CD4-positive, alpha-beta T cell treated with Interleukin-15 for 1 hour (primary cell): ENCODE measurements at regions not wholly inside any gene's neighbourhood (a gene's known extent, or its start where the extent isn't known, plus 50 kb on each side); places are given as distances from the start of the nearest gene placed in this dataset.
"Not testable (repeated sequence)": the region's sequence is repeated elsewhere in the genome, so short reads cannot be mapped to it uniquely, and the experiment has no call there.

ENCODE experiments used
- DNase-seq: peaks from one replicate; pipeline ENCODE4 v3.0.0-alpha.2; 2020

GRCh38 chr7:29651477-29651876 lies 87.8 kb downstream of the PRR15 start:
- DNase-seq, result no peak

GRCh38 chr7:29652556-29652955 lies 88.9 kb downstream of the PRR15 start:
- no peak for DNase-seq

DNA sequence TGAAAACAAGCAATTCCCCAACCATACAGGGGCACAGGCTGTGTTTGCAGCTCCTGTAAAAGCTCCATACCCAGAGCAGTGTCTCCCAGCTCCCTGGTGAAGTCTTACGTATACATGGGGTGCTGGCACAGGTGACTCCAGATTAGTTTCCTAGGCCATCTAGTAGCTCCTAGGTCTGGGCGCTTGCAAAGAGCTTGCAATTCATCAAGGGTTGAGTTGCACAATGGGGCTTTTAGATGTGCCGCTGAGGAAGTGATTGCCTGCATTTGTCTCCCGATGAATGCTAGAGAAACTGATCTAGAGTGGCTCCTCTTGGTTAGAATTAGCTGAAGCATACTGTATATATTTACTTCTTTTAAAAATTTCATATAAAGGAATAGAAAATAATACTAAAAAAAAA lies 90.7 kb downstream of the PRR15 start:
- DNase-seq, result not testable (repeated sequence)

- no peak for DNase-seq
These were observed 93.7 kb downstream of the PRR15 start for GRCh38 chr7:29657288-29657687.

GRCh38 chr7:29657856-29658255 lies 94.2 kb downstream of the PRR15 start:
- DNase-seq, result no peak

DNA sequence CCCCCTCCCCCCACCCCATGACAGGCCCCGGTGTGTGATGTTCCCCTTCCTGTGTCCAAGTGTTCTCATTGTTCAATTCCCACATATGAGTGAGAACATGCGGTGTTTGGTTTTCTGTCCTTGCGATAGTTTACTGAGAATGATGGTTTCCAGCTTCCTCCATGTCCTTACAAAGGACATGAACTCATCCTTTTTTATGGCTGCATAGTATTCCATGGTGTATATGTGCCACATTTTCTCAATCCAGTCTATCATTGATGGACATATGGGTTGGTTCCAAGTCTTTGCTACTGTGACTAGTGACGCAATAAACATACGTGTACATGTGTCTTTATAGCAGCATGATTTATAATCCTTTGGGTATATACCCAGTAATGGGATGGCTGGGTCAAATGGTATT lies 95.6 kb downstream of the PRR15 start:
- not testable (repeated sequence) for DNase-seq

DNA sequence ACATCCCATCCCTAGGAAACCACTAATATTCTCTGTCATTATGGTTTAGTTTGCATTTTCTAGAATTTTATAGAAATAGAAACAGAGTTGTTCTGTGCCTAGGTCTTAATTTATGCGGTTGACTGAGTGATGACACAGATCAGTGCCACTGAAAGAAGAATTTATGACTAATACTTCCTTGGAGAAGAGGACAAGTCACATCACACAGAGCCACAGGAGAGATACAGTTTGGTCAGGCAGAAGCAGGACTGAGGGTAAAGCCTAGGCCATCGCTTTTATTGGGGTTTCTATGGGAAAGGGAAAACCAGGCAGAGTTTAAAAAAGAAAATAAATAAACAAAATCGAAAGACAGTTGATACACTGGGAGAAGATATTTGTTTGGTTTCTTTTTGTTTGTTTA lies 99.3 kb downstream of the PRR15 start:
- DNase-seq, result not testable (repeated sequence)

GRCh38 chr7:29664999-29665398 lies 101.4 kb downstream of the PRR15 start:
- DNase-seq, result not testable (repeated sequence)

GRCh38 chr7:29667096-29667669 lies 103.5 kb downstream of the PRR15 start:
- not testable (repeated sequence) for DNase-seq

- DNase-seq, result not testable (repeated sequence)
These were observed 107.7 kb downstream of the PRR15 start for GRCh38 chr7:29671286-29671685.

DNA sequence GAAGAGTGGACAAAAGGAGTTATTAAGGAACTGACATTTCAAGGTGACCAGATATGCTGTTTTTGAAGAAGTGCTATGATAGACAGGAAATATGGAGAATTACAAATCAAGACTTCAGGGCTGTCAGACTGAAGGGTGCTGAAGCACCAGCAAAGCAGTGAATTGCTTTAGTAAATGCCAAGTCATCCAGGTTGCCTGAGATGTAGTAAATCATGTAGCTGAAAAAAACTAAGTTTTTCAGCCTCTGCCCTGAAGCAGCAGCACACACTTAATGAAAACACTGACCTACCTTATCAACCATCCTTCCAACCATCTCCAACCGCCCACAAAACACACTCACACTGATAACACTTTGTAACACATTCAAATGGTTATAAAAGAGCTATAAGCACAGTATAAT lies 110.0 kb downstream of the PRR15 start:
- not testable (repeated sequence) for DNase-seq

DNA sequence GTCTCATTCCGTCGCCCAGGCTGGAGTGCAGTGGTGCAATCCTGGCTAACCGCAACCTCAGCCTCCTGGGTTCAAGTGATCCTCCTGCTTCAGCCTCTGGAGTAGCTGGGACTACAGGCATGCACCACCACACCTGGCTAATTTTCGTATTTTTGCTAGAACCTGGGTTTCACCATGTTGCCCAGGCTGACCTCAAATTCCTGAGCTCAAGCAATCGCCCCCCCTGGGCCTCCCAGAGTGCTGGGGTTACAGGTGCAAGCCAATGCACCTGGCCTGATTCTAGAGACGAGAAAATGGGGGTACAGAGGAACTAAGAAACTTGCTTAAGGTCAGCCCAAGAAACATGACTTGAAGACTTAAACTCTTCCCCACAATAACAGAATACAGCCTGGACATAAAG lies 111.0 kb downstream of the PRR15 start:
- DNase-seq, result not testable (repeated sequence)

DNA sequence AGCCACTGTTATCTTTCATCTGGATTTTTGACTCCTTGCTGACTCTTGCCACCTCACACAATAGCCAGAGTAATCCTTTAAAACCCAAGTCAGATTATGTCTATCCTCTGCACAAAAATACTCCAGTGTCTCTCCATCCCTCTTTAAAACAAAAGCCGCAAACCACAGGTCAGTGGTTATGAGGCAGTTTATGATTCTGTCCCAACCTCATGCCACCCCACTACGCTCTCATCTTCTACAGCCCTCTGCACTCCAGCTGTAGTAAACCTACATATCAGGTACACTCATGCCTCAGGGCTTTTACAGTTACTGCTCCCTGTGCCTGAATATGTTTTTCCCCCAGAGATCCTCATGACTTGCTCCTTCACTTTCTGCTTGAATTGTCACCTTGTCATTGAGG lies 113.6 kb downstream of the PRR15 start:
- DNase-seq, result not testable (repeated sequence)

- not testable (repeated sequence) for DNase-seq
These were observed 116.3 kb downstream of the PRR15 start for GRCh38 chr7:29679963-29680362.

DNA sequence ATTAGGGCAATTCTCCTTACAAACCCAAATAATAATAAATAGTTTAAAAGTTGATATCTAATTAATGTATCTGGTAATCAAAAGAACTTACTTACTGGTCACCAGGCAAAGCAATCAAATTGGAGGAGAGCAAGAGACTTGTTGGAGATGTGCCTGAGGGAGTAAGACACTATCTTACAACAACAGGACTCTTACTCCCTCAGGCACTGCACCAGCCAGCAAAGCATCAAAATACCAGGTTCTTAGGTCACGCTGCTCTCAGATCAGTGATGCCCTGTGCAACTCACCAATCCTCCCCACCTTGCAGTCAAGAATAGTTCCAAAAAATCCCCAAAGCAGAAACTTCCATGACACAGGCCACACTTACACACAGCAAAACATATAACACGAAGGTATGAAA lies 117.0 kb downstream of the PRR15 start:
- not testable (repeated sequence) for DNase-seq

GRCh38 chr7:29684151-29684786 lies 120.6 kb downstream of the PRR15 start:
- not testable (repeated sequence) for DNase-seq

- DNase-seq, result peak; percentile 30
These were observed 121.3 kb upstream of the WIPF3 start for GRCh38 chr7:29684787-29685650.

- not testable (repeated sequence) for DNase-seq
These were observed 120.5 kb upstream of the WIPF3 start for GRCh38 chr7:29685651-29686271.

- not testable (repeated sequence) for DNase-seq
These were observed 115.8 kb upstream of the WIPF3 start for GRCh38 chr7:29690510-29690909.

DNA sequence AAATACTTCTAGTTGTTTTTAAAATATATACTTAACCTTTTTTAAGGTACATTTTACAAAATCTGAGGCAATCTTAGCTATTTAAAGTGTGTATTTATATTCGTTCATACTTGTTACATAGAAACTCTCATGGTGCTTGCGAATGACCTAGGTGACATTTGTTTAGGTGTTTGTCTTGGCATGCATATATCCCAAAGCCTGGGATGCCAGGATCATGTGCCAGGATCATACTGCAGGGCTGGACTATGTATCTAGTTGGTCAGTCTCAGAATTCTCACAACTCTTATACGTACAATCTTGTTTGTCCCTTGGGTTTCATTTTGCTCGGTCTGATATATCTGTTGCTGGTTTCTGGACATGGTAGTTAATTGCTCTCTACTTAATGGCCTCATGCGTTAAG lies 109.9 kb upstream of the WIPF3 start:
- not testable (repeated sequence) for DNase-seq

DNA sequence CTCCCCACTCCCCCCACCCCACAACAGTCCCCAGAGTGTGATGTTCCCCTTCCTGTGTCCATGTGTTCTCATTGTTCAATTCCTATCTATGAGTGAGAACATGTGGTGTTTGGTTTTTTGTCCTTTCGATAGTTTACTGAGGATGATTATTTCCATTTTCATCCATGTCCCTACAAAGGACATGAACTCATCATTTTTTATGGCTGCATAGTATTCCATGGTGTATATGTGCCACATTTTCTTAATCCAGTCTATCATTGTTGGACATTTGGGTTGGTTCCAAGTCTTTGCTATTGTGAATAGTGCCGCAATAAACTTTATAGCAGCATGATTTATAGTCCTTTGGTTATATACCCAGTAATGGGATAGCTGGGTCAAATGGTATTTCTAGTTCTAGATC lies 106.6 kb upstream of the WIPF3 start:
- DNase-seq, result not testable (repeated sequence)

DNA sequence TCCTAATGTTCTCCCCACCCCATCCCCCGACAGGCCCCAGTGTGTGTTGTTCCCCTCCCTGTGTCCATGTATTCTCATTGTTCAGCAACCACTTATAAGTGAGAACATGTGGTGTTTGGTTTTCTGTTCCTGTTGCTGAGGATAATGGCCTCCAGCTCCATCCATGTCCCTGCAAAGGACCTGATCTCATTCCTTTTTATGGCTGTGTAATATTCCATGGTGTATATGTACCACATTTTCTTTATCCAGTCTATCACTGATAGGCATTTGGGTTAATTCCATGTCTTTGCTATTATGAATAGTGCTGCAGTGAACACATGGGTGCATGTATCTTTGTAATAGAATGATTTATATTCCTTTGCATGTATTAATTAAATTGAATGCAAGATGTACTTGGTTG lies 104.8 kb upstream of the WIPF3 start:
- DNase-seq, result not testable (repeated sequence)

DNA sequence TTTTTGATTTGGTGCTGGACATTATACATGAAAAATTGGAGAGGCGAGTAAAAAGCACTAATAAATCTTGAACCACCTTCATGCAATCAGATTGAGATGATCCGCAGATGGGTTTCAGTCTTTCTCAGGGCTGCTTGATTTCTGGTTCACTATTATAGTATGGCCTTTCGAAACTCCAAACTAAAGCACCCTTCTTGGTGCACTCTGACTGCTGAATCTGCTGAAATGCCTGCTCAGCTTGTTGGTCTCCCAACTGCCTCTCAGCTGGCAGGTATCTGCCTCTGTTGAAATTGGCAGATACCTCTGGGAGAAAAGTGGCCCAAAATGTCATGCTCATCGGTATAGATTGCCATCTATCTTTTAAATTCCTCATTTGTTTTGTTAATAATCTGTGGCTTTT lies 102.5 kb upstream of the WIPF3 start:
- not testable (repeated sequence) for DNase-seq
